CD4-positive, alpha-beta memory T cell (primary cell): ENCODE measurements at regions not wholly inside any gene's neighbourhood (a gene's known extent, or its start where the extent isn't known, plus 50 kb on each side); places are given as distances from the start of the nearest gene placed in this dataset.
A peak's percentile ranks its signal among the peaks of the same experiment; 100 is the strongest.

Experiments
- CTCF ChIA-PET: fragments of 350-600 bp; sonication (Branson Sonifier 250); formaldehyde crosslinking; loops from one replicate; lab custom pipeline; 2021; ENCODE audit warnings: inconsistent platforms; ENCODE audit not compliant: partially characterized antibody; lab: Charles Lee
- POLR2A ChIA-PET: fragments of 350-600 bp; sonication (Branson Sonifier 250); formaldehyde crosslinking; loops from one replicate; lab custom pipeline; 2021; ENCODE audit not compliant: partially characterized antibody; lab: Charles Lee
- DNase-seq, 5 donors: peaks; one replicate each; pipeline versions ENCODE4 v3.0.0 to v3.0.0-alpha.2; 2020 to 2022; ENCODE audit warnings: mixed read lengths in 1 of 5
- H3K27ac ChIP-seq: one replicate; pipeline ENCODE4 v1.7.0; 2013; ENCODE audit warnings: low read depth, low read length
- H3K27me3 ChIP-seq: 2 replicates; pipeline ENCODE4 v1.7.0; 2013; ENCODE audit warnings: mild to moderate bottlenecking, low read length, moderate library complexity; ENCODE audit not compliant: insufficient read depth
- H3K36me3 ChIP-seq: 2 replicates; pipeline ENCODE4 v1.7.0; 2013; ENCODE audit warnings: mild to moderate bottlenecking, low read length, moderate library complexity; ENCODE audit not compliant: insufficient read depth
- H3K4me1 ChIP-seq: 2 replicates; pipeline ENCODE4 v1.7.0; 2013; ENCODE audit warnings: mild to moderate bottlenecking, low read length, moderate library complexity; ENCODE audit not compliant: insufficient read depth
- H3K4me3 ChIP-seq, 2 donors: one replicate each; pipeline ENCODE4 v1.7.0; 2013; ENCODE audit warnings: low read length in 2 of 2, mild to moderate bottlenecking in 1 of 2
- H3K9me3 ChIP-seq, 2 donors: one replicate each; pipeline ENCODE4 v1.7.0; 2013; ENCODE audit warnings: low read length in 2 of 2, control low read depth in 1 of 2; ENCODE audit not compliant: control insufficient read depth in 1 of 2
- H3K27ac Mint-ChIP-seq, 7 donors: one replicate each; pipeline ENCODE4 v1.8.0; 2020 to 2021; ENCODE audit warnings: mixed read lengths in 7 of 7, mild to moderate bottlenecking in 6 of 7, inconsistent platforms in 3 of 7, moderate library complexity in 3 of 7
- H3K27me3 Mint-ChIP-seq, 2 donors: one replicate each; pipeline ENCODE4 v1.8.0; 2020 to 2021; ENCODE audit warnings: mixed read lengths in 2 of 2
- H3K36me3 Mint-ChIP-seq, 2 donors: one replicate each; pipeline ENCODE4 v1.8.0; 2020 to 2021; ENCODE audit warnings: mixed read lengths in 2 of 2, inconsistent platforms in 1 of 2, mild to moderate bottlenecking in 1 of 2
- H3K4me1 Mint-ChIP-seq, 4 donors: one replicate each; pipeline ENCODE4 v1.8.0; 2020 to 2021; ENCODE audit warnings: mixed read lengths in 4 of 4, mild to moderate bottlenecking in 1 of 4
- H3K4me3 Mint-ChIP-seq, 8 donors: one replicate each; pipeline ENCODE4 v1.8.0; 2020 to 2021; ENCODE audit warnings: mixed read lengths in 8 of 8, mild to moderate bottlenecking in 7 of 8, moderate library complexity in 6 of 8, inconsistent platforms in 3 of 8
- H3K9me3 Mint-ChIP-seq, 8 donors: one replicate each; pipeline ENCODE4 v1.8.0; 2020 to 2021; ENCODE audit warnings: mixed read lengths in 8 of 8, mild to moderate bottlenecking in 5 of 8, inconsistent platforms in 3 of 8, moderate library complexity in 1 of 8
- intact Hi-C: fragments of 100-400 bp; cut with micrococcal nuclease; formaldehyde crosslinking; loops from one replicate; pipeline ENCODE4 v1.15.1; 2023

GRCh38 chr16:50422926-50423325 lies 54.1 kb upstream of the BRD7 start:
- Histone ChIP-seq H3K9me3 (peaks cover 4 to 5% of the 10 kb centered on the region in 2 donors), H3K27me3 (peaks cover 5% of the 10 kb centered on the region), H3K27ac (no peak overlapping the region), H3K4me1 (no peaks in the 10 kb centered on the region), H3K4me3 (no peak overlapping the region), H3K36me3 (no peaks in the 10 kb centered on the region)
- peaks cover 13 to 21% of the 10 kb centered on the region in 2 donors for H3K27me3 Mint-ChIP-seq
- intact Hi-C loops: no loop called here
- no peak overlapping the region for H3K4me3 Mint-ChIP-seq
- no peaks in the 10 kb centered on the region for H3K4me1 Mint-ChIP-seq
- H3K27ac Mint-ChIP-seq: peak overlapping the region in 1 of 7 donors; percentile 78
- CTCF ChIA-PET: no interaction called here
- peaks cover 5 to 44% (median 30%) of the 10 kb centered on the region in 8 donors for H3K9me3 Mint-ChIP-seq
- POLR2A ChIA-PET: no interaction called here
- peaks cover 9 to 13% of the 10 kb centered on the region in 2 donors for H3K36me3 Mint-ChIP-seq
- DNase-seq: no peak

- intact Hi-C loops: no loop called here
- DNase-seq: no peak
- H3K27ac ChIP-seq: no peak overlapping the region
- no peaks in the 10 kb centered on the region for H3K4me1 Mint-ChIP-seq
- no peak overlapping the region for H3K27ac Mint-ChIP-seq
- H3K4me3 ChIP-seq: no peak overlapping the region
- ChIA-PET POLR2A (no interaction called here), CTCF (interaction anchor here (1.0 kb wide), 1 partner anchor 176 kb away, joined by 3 read pairs; no protein-coding TSS in a partner anchor)
- H3K9me3 ChIP-seq: peaks cover 4 to 9% of the 10 kb centered on the region in 2 donors
- H3K4me3 Mint-ChIP-seq: no peak overlapping the region
- peaks cover 10 to 73% (median 59%) of the 10 kb centered on the region in 8 donors for H3K9me3 Mint-ChIP-seq
- H3K27me3 Mint-ChIP-seq: peaks cover 12 to 19% of the 10 kb centered on the region in 2 donors
- no peaks in the 10 kb centered on the region for H3K36me3 ChIP-seq
- no peaks in the 10 kb centered on the region for H3K4me1 ChIP-seq
- H3K36me3 Mint-ChIP-seq: peaks cover 18 to 23% of the 10 kb centered on the region in 2 donors
- H3K27me3 ChIP-seq: no peaks in the 10 kb centered on the region
Measured at GRCh38 chr16:50419116-50419515, 50.3 kb upstream of the BRD7 start.
